H9 (cell line): ENCODE measurements at regions not wholly inside any gene's neighbourhood (a gene's known extent, or its start where the extent isn't known, plus 50 kb on each side); places are given as distances from the start of the nearest gene placed in this dataset.

ENCODE experiments used
- DNase-seq: peaks from one replicate; pipeline ENCODE4 v3.0.0-alpha.2; 2017
- H2AFZ ChIP-seq: one replicate; pipeline ENCODE4 v1.6.1; 2013; ENCODE audit warnings: mild to moderate bottlenecking, low read length, control low read depth, moderate library complexity
- H2AK5ac ChIP-seq: 2 replicates; pipeline ENCODE4 v1.6.1; 2013; ENCODE audit warnings: low read length, control low read depth, mixed read lengths; ENCODE audit not compliant: insufficient read length
- H2BK120ac ChIP-seq: one replicate; pipeline ENCODE4 v1.6.1; 2013; ENCODE audit warnings: low read depth, mild to moderate bottlenecking, low read length, control low read depth, inconsistent platforms; ENCODE audit not compliant: poor library complexity, severe bottlenecking
- H2BK12ac ChIP-seq: 2 replicates; pipeline ENCODE4 v1.6.1; 2013; ENCODE audit warnings: low read length, control low read depth, mixed read lengths, low read depth; ENCODE audit not compliant: insufficient read length
- H2BK15ac ChIP-seq: 2 replicates; pipeline ENCODE4 v1.6.1; 2013; ENCODE audit warnings: low read depth, low read length, control low read depth
- H2BK20ac ChIP-seq: one replicate; pipeline ENCODE4 v1.6.1; 2013; ENCODE audit warnings: low read depth, mild to moderate bottlenecking, low read length, control low read depth, inconsistent platforms; ENCODE audit not compliant: poor library complexity, severe bottlenecking
- H2BK5ac ChIP-seq: 2 replicates; pipeline ENCODE4 v1.6.1; 2013; ENCODE audit warnings: low read length, control low read depth, mixed read lengths; ENCODE audit not compliant: insufficient read length
- H3K14ac ChIP-seq: 2 replicates; pipeline ENCODE4 v1.6.1; 2013; ENCODE audit warnings: low read length, control low read depth; ENCODE audit not compliant: insufficient read depth
- H3K18ac ChIP-seq: 2 replicates; pipeline ENCODE4 v1.6.1; 2013; ENCODE audit warnings: low read depth, mild to moderate bottlenecking, mixed read lengths, low read length, control low read depth; ENCODE audit not compliant: insufficient read length
- H3K23ac ChIP-seq: 2 replicates; pipeline ENCODE4 v1.6.1; 2013; ENCODE audit warnings: low read length, control low read depth, mixed read lengths, low read depth; ENCODE audit not compliant: insufficient read length
- H3K23me2 ChIP-seq: 2 replicates; pipeline ENCODE4 v1.6.1; 2013; ENCODE audit warnings: low read depth, mild to moderate bottlenecking, mixed read lengths, low read length, control low read depth; ENCODE audit not compliant: insufficient read length, poor library complexity, severe bottlenecking
- H3K27ac ChIP-seq: 2 replicates; pipeline ENCODE4 v1.5.1; 2013; ENCODE audit warnings: low read length, control low read depth, mixed read lengths, low read depth; ENCODE audit not compliant: insufficient read length
- H3K27me3 ChIP-seq: 2 replicates; pipeline ENCODE4 v1.6.1; 2013; ENCODE audit warnings: low read length, control low read depth, inconsistent platforms; ENCODE audit not compliant: insufficient read depth
- H3K4ac ChIP-seq: 2 replicates; pipeline ENCODE4 v1.6.1; 2013; ENCODE audit warnings: low read depth, mild to moderate bottlenecking, control low read depth, inconsistent platforms, low read length, moderate library complexity
- H3K4me1 ChIP-seq: 2 replicates; pipeline ENCODE4 v1.6.1; 2013; ENCODE audit warnings: low read length, control low read depth, inconsistent platforms; ENCODE audit not compliant: insufficient read depth
- H3K4me2 ChIP-seq: 2 replicates; pipeline ENCODE4 v1.6.1; 2013; ENCODE audit warnings: low read length, control low read depth, mixed read lengths; ENCODE audit not compliant: insufficient read length, insufficient read depth
- H3K56ac ChIP-seq: 2 replicates; pipeline ENCODE4 v1.6.1; 2013; ENCODE audit warnings: low read depth, mild to moderate bottlenecking, mixed read lengths, low read length, control low read depth; ENCODE audit not compliant: insufficient read length
- H3K79me1 ChIP-seq: 2 replicates; pipeline ENCODE4 v1.6.1; 2013; ENCODE audit warnings: low read depth, mild to moderate bottlenecking, moderate library complexity, low read length, control low read depth, inconsistent platforms; ENCODE audit not compliant: insufficient read depth, poor library complexity, severe bottlenecking
- H3K79me2 ChIP-seq: 2 replicates; pipeline ENCODE4 v1.6.1; 2013; ENCODE audit warnings: low read length, control low read depth, inconsistent platforms; ENCODE audit not compliant: insufficient read depth
- H3K9ac ChIP-seq: 2 replicates; pipeline ENCODE4 v1.6.1; 2013; ENCODE audit warnings: low read length, control low read depth, mixed read lengths; ENCODE audit not compliant: insufficient read length; ENCODE audit errors: extremely low read depth
- H3K9me3 ChIP-seq: one replicate; pipeline ENCODE4 v1.6.1; 2013; ENCODE audit warnings: low read depth, low read length, inconsistent platforms; ENCODE audit not compliant: control insufficient read depth
- H3T11ph ChIP-seq: one replicate; pipeline ENCODE4 v1.6.1; 2013; ENCODE audit warnings: mild to moderate bottlenecking, low read length, control low read depth, inconsistent platforms
- H4K20me1 ChIP-seq: one replicate; pipeline ENCODE4 v1.6.1; 2013; ENCODE audit not compliant: control insufficient read depth, insufficient read length, insufficient read depth
- H4K5ac ChIP-seq: 2 replicates; pipeline ENCODE4 v1.6.1; 2013; ENCODE audit warnings: low read depth, mild to moderate bottlenecking, mixed read lengths, low read length, control low read depth; ENCODE audit not compliant: insufficient read length
- H4K8ac ChIP-seq: replicated peaks from 2 replicates; pipeline ENCODE4 v1.6.1; 2013; ENCODE audit warnings: low read length, control low read depth, mixed read lengths, low read depth; ENCODE audit not compliant: insufficient read length
- H4K91ac ChIP-seq: 2 replicates; pipeline ENCODE4 v1.6.1; 2013; ENCODE audit warnings: low read depth, mild to moderate bottlenecking, moderate library complexity, mixed read lengths, low read length, control low read depth; ENCODE audit not compliant: insufficient read length
- H3K27ac Mint-ChIP-seq, 3 experiments: 2 replicates in 2 of 3; 3 replicates in 1 of 3; pipeline ENCODE4 v1.8.0; 2020 to 2021; ENCODE audit warnings: mixed read lengths in 3 of 3, mild to moderate bottlenecking in 1 of 3, moderate library complexity in 1 of 3
- H3K27me3 Mint-ChIP-seq: 2 replicates; pipeline ENCODE4 v1.8.0; 2021; ENCODE audit warnings: low read depth, mild to moderate bottlenecking, moderate library complexity, mixed read lengths
- H3K36me3 Mint-ChIP-seq, 3 experiments: 2 replicates in 2 of 3; 3 replicates in 1 of 3; pipeline ENCODE4 v1.8.0; 2020 to 2021; ENCODE audit warnings: low read depth in 3 of 3, mixed read lengths in 3 of 3; ENCODE audit not compliant: insufficient read depth in 1 of 3
- H3K4me1 Mint-ChIP-seq, 2 experiments: 2 replicates each; pipeline ENCODE4 v1.8.0; 2020; ENCODE audit warnings: mixed read lengths in 2 of 2
- H3K4me3 Mint-ChIP-seq, 2 experiments: 2 replicates in 1 of 2; 3 replicates in 1 of 2; pipeline ENCODE4 v1.8.0; 2020 to 2021; ENCODE audit warnings: mild to moderate bottlenecking in 2 of 2, mixed read lengths in 2 of 2, moderate library complexity in 1 of 2
- H3K9me3 Mint-ChIP-seq, 2 experiments: 2 replicates in 1 of 2; 3 replicates in 1 of 2; pipeline ENCODE4 v1.8.0; 2020; ENCODE audit warnings: mild to moderate bottlenecking in 2 of 2, mixed read lengths in 2 of 2, moderate library complexity in 1 of 2
- WGBS: extraction: QIAGEN DNeasy Blood & Tissue Kit; methylation state at CpG from one replicate; pipeline ENCODE4 v1.1.7; 2013; ENCODE audit warnings: missing lambda C conversion rate, low lambda C conversion rate, mixed read lengths; ENCODE audit not compliant: insufficient read length; ENCODE audit errors: extremely low coverage; 5-methylcytosine and 5-hydroxymethylcytosine counted together
- TF ChIP-seq, protein P1 (sequence below): fragments of 200-600 bp; sonication (generic); conservative IDR thresholded peaks from 3 replicates; pipeline ENCODE4 v1.8.0; 2021; ENCODE audit warnings: antibody characterized with exemption, mild to moderate bottlenecking

DNA sequence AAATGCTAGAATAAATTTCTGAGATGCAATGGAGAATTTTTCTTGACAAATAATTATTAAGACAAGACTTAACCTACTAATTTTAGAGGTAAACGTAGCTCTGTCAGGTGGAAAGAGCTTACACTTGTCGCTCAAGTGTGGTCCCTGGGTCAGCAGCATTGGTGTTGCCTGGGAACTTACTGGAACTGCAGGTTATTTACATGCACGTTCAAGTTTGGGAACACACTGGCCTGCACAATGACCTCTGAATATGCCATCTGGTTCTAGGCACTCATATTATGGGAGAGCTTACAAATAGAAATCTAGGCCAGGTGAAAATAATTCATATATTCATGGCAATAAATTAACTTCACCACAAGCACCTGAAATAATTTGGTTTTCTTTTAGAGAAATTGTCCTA, 88.5 kb upstream of the BCL9 start:
- H2BK20ac ChIP-seq: no peak overlapping the region
- H2BK15ac ChIP-seq: no peak overlapping the region
- H2AK5ac ChIP-seq: no peak overlapping the region
- no peak overlapping the region for H3K9ac ChIP-seq
- TF ChIP-seq, protein P1, sequence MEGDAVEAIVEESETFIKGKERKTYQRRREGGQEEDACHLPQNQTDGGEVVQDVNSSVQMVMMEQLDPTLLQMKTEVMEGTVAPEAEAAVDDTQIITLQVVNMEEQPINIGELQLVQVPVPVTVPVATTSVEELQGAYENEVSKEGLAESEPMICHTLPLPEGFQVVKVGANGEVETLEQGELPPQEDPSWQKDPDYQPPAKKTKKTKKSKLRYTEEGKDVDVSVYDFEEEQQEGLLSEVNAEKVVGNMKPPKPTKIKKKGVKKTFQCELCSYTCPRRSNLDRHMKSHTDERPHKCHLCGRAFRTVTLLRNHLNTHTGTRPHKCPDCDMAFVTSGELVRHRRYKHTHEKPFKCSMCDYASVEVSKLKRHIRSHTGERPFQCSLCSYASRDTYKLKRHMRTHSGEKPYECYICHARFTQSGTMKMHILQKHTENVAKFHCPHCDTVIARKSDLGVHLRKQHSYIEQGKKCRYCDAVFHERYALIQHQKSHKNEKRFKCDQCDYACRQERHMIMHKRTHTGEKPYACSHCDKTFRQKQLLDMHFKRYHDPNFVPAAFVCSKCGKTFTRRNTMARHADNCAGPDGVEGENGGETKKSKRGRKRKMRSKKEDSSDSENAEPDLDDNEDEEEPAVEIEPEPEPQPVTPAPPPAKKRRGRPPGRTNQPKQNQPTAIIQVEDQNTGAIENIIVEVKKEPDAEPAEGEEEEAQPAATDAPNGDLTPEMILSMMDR: no peak
- H3K4me2 ChIP-seq: no peak overlapping the region
- no peak overlapping the region for H3K23ac ChIP-seq
- H4K91ac ChIP-seq: no peak overlapping the region
- H3K4me1 Mint-ChIP-seq: no peaks in the 10 kb centered on the region
- H3K4ac ChIP-seq: no peak overlapping the region
- peaks cover 0 to 3% of the 10 kb centered on the region in 2 experiments; a peak in 3 of 5 replicates for H3K9me3 Mint-ChIP-seq
- no peaks in the 10 kb centered on the region for H3K9me3 ChIP-seq
- H2BK12ac ChIP-seq: no peak overlapping the region
- no peak overlapping the region for H3T11ph ChIP-seq
- H3K18ac ChIP-seq: no peak overlapping the region
- no peaks in the 10 kb centered on the region for H3K79me1 ChIP-seq
- H3K27ac ChIP-seq: no peak overlapping the region
- H3K56ac ChIP-seq: no peak overlapping the region
- H2BK5ac ChIP-seq: no peak overlapping the region
- no peak overlapping the region for H3K14ac ChIP-seq
- H2BK120ac ChIP-seq: no peak overlapping the region
- H3K27me3 Mint-ChIP-seq: no peaks in the 10 kb centered on the region
- H3K23me2 ChIP-seq: no peaks in the 10 kb centered on the region
- no CpG with 5 or more reads among the region's 3 CpGs for WGBS
- H3K36me3 Mint-ChIP-seq: no peaks in the 10 kb centered on the region
- no peak overlapping the region for H2AFZ ChIP-seq
- no peak overlapping the region for H3K4me3 Mint-ChIP-seq
- no peak overlapping the region for H3K27ac Mint-ChIP-seq
- no peaks in the 10 kb centered on the region for H3K27me3 ChIP-seq
- H4K5ac ChIP-seq: no peak overlapping the region
- no peaks in the 10 kb centered on the region for H4K20me1 ChIP-seq
- no peak overlapping the region for H4K8ac ChIP-seq
- DNase-seq: no peak
- no peaks in the 10 kb centered on the region for H3K79me2 ChIP-seq
- no peaks in the 10 kb centered on the region for H3K4me1 ChIP-seq
